ENCODE measurements at regions not wholly inside any gene's neighbourhood (a gene's known extent, or its start where the extent isn't known, plus 50 kb on each side); places are given as distances from the start of the nearest gene placed in this dataset.

GRCh38 chr1:106637566-106637965, 418.9 kb upstream of the PRMT6 start:
- no peak overlapping the region for H3K4me3 ChIP-seq (replicated peaks; ENCODE audit: low read depth, low read length)
- TF ChIP-seq, protein P1, sequence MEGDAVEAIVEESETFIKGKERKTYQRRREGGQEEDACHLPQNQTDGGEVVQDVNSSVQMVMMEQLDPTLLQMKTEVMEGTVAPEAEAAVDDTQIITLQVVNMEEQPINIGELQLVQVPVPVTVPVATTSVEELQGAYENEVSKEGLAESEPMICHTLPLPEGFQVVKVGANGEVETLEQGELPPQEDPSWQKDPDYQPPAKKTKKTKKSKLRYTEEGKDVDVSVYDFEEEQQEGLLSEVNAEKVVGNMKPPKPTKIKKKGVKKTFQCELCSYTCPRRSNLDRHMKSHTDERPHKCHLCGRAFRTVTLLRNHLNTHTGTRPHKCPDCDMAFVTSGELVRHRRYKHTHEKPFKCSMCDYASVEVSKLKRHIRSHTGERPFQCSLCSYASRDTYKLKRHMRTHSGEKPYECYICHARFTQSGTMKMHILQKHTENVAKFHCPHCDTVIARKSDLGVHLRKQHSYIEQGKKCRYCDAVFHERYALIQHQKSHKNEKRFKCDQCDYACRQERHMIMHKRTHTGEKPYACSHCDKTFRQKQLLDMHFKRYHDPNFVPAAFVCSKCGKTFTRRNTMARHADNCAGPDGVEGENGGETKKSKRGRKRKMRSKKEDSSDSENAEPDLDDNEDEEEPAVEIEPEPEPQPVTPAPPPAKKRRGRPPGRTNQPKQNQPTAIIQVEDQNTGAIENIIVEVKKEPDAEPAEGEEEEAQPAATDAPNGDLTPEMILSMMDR (IDR thresholded peaks at IDR 0.05; ENCODE audit: low read depth, low read length, missing control alignments): no peak
- no peak for DNase-seq (ENCODE audit: extremely low read depth, low read depth)

GRCh38 chr1:106646261-106646784, 410.2 kb upstream of the PRMT6 start:
- H3K4me3 ChIP-seq (replicated peaks; ENCODE audit: low read depth, low read length): no peak overlapping the region
- TF ChIP-seq, protein P1 (IDR thresholded peaks at IDR 0.05; ENCODE audit: low read depth, low read length, missing control alignments): no peak
- no peak for DNase-seq (ENCODE audit: extremely low read depth, low read depth)

GRCh38 chr1:106646816-106647215, 409.7 kb upstream of the PRMT6 start:
- DNase-seq (ENCODE audit: extremely low read depth, low read depth): no peak
- TF ChIP-seq, protein P1 (IDR thresholded peaks at IDR 0.05; ENCODE audit: low read depth, low read length, missing control alignments): no peak
- H3K4me3 ChIP-seq (replicated peaks; ENCODE audit: low read depth, low read length): no peak overlapping the region

DNA sequence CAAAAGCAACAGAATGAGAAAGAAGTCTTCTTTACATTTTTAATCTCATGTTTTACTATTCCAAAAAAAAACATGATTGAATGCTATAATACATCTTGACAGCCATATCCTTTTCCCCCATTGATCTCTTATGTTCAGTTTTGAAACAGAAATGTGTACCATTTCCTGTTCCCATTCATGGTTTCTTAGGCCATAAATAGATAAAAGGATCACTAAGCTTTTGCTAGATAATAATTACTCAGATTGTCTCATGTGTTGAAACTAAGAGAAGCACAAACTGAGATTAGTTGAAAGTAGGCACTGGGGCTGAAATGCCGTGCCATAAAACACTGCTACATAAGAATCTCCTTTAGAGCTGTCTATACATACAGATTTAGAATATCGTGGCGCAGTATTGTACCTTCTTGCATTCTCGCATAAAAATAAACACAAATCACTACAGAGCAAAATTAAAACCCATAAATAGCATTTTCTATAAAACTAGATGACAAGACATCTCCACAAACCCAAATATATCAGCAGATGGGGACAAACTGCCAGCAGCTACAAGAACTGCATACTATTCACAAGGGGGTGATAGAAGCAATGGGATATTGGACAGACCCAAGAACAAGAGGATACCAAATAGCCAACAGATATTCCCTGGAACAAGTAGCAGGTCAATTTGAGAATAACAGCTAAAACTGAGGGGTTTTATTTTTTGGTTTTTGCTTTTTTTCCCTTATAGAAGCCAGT, 405.3 kb upstream of the PRMT6 start:
- DNase-seq (ENCODE audit: extremely low read depth, low read depth): no peak
- TF ChIP-seq, protein P1 (IDR thresholded peaks at IDR 0.05; ENCODE audit: low read depth, low read length, missing control alignments): no peak

GRCh38 chr1:106659490-106660244, 396.8 kb upstream of the PRMT6 start:
- H3K4me3 ChIP-seq (replicated peaks; ENCODE audit: low read depth, low read length): no peak overlapping the region
- TF ChIP-seq, protein P1 (IDR thresholded peaks at IDR 0.05; ENCODE audit: low read depth, low read length, missing control alignments): no peak
- DNase-seq (ENCODE audit: extremely low read depth, low read depth): no peak

More for the DNA sequence above, 405.3 kb upstream of the PRMT6 start:
- no peak overlapping the region for H3K4me3 ChIP-seq (replicated peaks; ENCODE audit: low read depth, low read length)

- TF ChIP-seq, protein P1 (IDR thresholded peaks at IDR 0.05; ENCODE audit: low read depth, low read length, missing control alignments): no peak
- no peak overlapping the region for H3K4me3 ChIP-seq (replicated peaks; ENCODE audit: low read depth, low read length)
- DNase-seq (ENCODE audit: extremely low read depth, low read depth): no peak
Measured at GRCh38 chr1:106675558-106675957, 380.9 kb upstream of the PRMT6 start.
